ENCODE measurements at regions not wholly inside any gene's neighbourhood (a gene's known extent, or its start where the extent isn't known, plus 50 kb on each side); places are given as distances from the start of the nearest gene placed in this dataset.

GRCh38 chr9:22279636-22280035 lies 167.0 kb upstream of the DMRTA1 start:
- no peak overlapping the region for H3K4me3 ChIP-seq (ENCODE audit: low read depth, low read length)
- DNase-seq (ENCODE audit: low read depth): no peak
- TF ChIP-seq CTCF (IDR thresholded peaks at IDR 0.05; ENCODE audit: insufficient read depth, low read depth, low read length, missing control alignments): no peak

GRCh38 chr9:22285066-22285465 lies 161.6 kb upstream of the DMRTA1 start:
- no peak for TF ChIP-seq CTCF (IDR thresholded peaks at IDR 0.05; ENCODE audit: insufficient read depth, low read depth, low read length, missing control alignments)
- H3K4me3 ChIP-seq (ENCODE audit: low read depth, low read length): no peak overlapping the region
- DNase-seq (ENCODE audit: low read depth): no peak

- DNase-seq (ENCODE audit: low read depth): no peak
- no peak overlapping the region for H3K4me3 ChIP-seq (ENCODE audit: low read depth, low read length)
- TF ChIP-seq CTCF (IDR thresholded peaks at IDR 0.05; ENCODE audit: insufficient read depth, low read depth, low read length, missing control alignments): no peak
Measured at GRCh38 chr9:22286661-22287060, 160.0 kb upstream of the DMRTA1 start.

- no peak for TF ChIP-seq CTCF (IDR thresholded peaks at IDR 0.05; ENCODE audit: insufficient read depth, low read depth, low read length, missing control alignments)
- DNase-seq (ENCODE audit: low read depth): no peak
Measured at GRCh38 chr9:22288661-22289060, 158.0 kb upstream of the DMRTA1 start.

GRCh38 chr9:22307013-22307711 lies 139.5 kb upstream of the DMRTA1 start:
- DNase-seq (ENCODE audit: low read depth): peak; percentile 35
- peak; percentile 27 for TF ChIP-seq CTCF (IDR thresholded peaks at IDR 0.05; ENCODE audit: insufficient read depth, low read depth, low read length, missing control alignments)
- no peak overlapping the region for H3K4me3 ChIP-seq (ENCODE audit: low read depth, low read length)

More at GRCh38 chr9:22288661-22289060, 158.0 kb upstream of the DMRTA1 start:
- no peak overlapping the region for H3K4me3 ChIP-seq (ENCODE audit: low read depth, low read length)

- no peak for DNase-seq (ENCODE audit: low read depth)
- H3K4me3 ChIP-seq (ENCODE audit: low read depth, low read length): no peak overlapping the region
Measured at GRCh38 chr9:22308177-22308576, 138.4 kb upstream of the DMRTA1 start.

More at GRCh38 chr9:22308177-22308576, 138.4 kb upstream of the DMRTA1 start:
- no peak for TF ChIP-seq CTCF (IDR thresholded peaks at IDR 0.05; ENCODE audit: insufficient read depth, low read depth, low read length, missing control alignments)
